Endothelial cell of umbilical vein (primary cell): ENCODE measurements at regions not wholly inside any gene's neighbourhood (a gene's known extent, or its start where the extent isn't known, plus 50 kb on each side); places are given as distances from the start of the nearest gene placed in this dataset.

ENCODE experiments used
- BruUV-seq: library from RNA; stranded (reverse); fragments of 400-500 nt; replicated peaks from 2 replicates; lab custom pipeline; 2021; lab: Mats Ljungman, UMichigan
- CTCF ChIA-PET: fragments of 300-600, 350-600 bp; sonication (Branson Sonifier 250); formaldehyde crosslinking; loops from one replicate; lab custom pipeline; 2021; ENCODE audit warnings: antibody characterized with exemption, inconsistent platforms; lab: Charles Lee
- POLR2A ChIA-PET: fragments of 300-600, 350-600 bp; sonication (Branson Sonifier 250); formaldehyde crosslinking; loops from one replicate; lab custom pipeline; 2021; ENCODE audit warnings: antibody characterized with exemption, inconsistent platforms; lab: Charles Lee
- DNase-seq: peaks from one replicate; pipeline ENCODE4 v3.0.0-alpha.2; 2011; ENCODE audit warnings: low read depth, low spot score
- FAIRE-seq: peaks from 2 replicates; lab custom pipeline; 2011; peaks lifted over from hg19 to GRCh38; lab: Jason Lieb, UNC
- H2AFZ ChIP-seq: 2 replicates; pipeline ENCODE4 v1.6.0; 2012; ENCODE audit warnings: low read depth, low read length, control low read depth, inconsistent platforms
- H3K27ac ChIP-seq: 2 replicates; pipeline ENCODE4 v1.5.1; 2011; ENCODE audit warnings: low read depth, mild to moderate bottlenecking, control low read depth, low read length, moderate library complexity; ENCODE audit not compliant: insufficient read depth
- H3K27me3 ChIP-seq, 2 experiments: 2 replicates each; pipeline versions ENCODE4 v1.6.0 to v1.6.1; 2011; ENCODE audit warnings: low read length in 2 of 2, mixed read lengths in 1 of 2; ENCODE audit not compliant: control insufficient read depth in 2 of 2, insufficient read depth in 2 of 2
- H3K36me3 ChIP-seq, 2 experiments: 2 replicates in 1 of 2; 3 replicates in 1 of 2; pipeline ENCODE4 v1.5.1; 2011; ENCODE audit warnings: low read length in 2 of 2, mild to moderate bottlenecking in 1 of 2, moderate library complexity in 1 of 2; ENCODE audit not compliant: control insufficient read depth in 2 of 2, insufficient read depth in 2 of 2; ENCODE audit errors: extremely low read depth in 1 of 2
- H3K4me1 ChIP-seq: 3 replicates; pipeline ENCODE4 v1.5.1; 2011; ENCODE audit warnings: mild to moderate bottlenecking, low read length; ENCODE audit not compliant: control insufficient read depth, insufficient read depth; ENCODE audit errors: extremely low read depth
- H3K4me2 ChIP-seq: 2 replicates; pipeline ENCODE4 v1.6.1; 2011; ENCODE audit warnings: low read length, control low read depth, mixed read lengths; ENCODE audit not compliant: insufficient read depth
- H3K4me3 ChIP-seq, 3 experiments: fragments of 200-600 bp in 1 of 3; sonication (generic), shearing (Covaris generic) in 1 of 3; replicated peaks in 1 of 3; 2 replicates each; pipeline ENCODE4 v1.5.1; 2011 to 2016; ENCODE audit warnings: control low read depth in 3 of 3, low read length in 3 of 3, mild to moderate bottlenecking in 2 of 3, inconsistent platforms in 1 of 3, low read depth in 1 of 3, moderate library complexity in 1 of 3; ENCODE audit not compliant: insufficient read depth in 1 of 3
- H3K79me2 ChIP-seq: 2 replicates; pipeline ENCODE4 v1.6.0; 2012; ENCODE audit warnings: low read length, inconsistent platforms; ENCODE audit not compliant: control insufficient read depth, insufficient read depth
- H3K9ac ChIP-seq: replicated peaks from 2 replicates; pipeline ENCODE3; 2011; ENCODE audit warnings: low read length, control low read depth; ENCODE audit not compliant: insufficient read depth; ENCODE audit errors: extremely low read depth
- H3K9me1 ChIP-seq: replicated peaks from 3 replicates; pipeline ENCODE4 v1.6.0; 2011; ENCODE audit warnings: mild to moderate bottlenecking, low read length; ENCODE audit not compliant: control insufficient read depth, insufficient read depth; ENCODE audit errors: extremely low read depth
- H3K9me3 ChIP-seq: replicated peaks from 2 replicates; pipeline ENCODE4 v1.5.1; 2012; ENCODE audit warnings: low read length, inconsistent platforms; ENCODE audit not compliant: control insufficient read depth, insufficient read depth
- H4K20me1 ChIP-seq: replicated peaks from 2 replicates; pipeline ENCODE3; 2011; ENCODE audit warnings: mild to moderate bottlenecking, low read length; ENCODE audit not compliant: control insufficient read depth, insufficient read depth; ENCODE audit errors: extremely low read depth
- CTCF ChIP-seq, 2 donors: IDR thresholded peaks; 1 replicate in 1 of 2; 2 replicates in 1 of 2; pipeline ENCODE4 v1.5.1; 2011; ENCODE audit warnings: low read length in 2 of 2, mild to moderate bottlenecking in 2 of 2, moderate library complexity in 2 of 2, control low read depth in 1 of 2, inconsistent platforms in 1 of 2, low read depth in 1 of 2; ENCODE audit not compliant: insufficient read depth in 1 of 2; ENCODE audit errors: extremely low read depth in 1 of 2
- EZH2 ChIP-seq: IDR thresholded peaks from 2 replicates; pipeline ENCODE4 v1.6.1; 2012; ENCODE audit warnings: borderline replicate concordance, low read depth, mild to moderate bottlenecking, moderate library complexity, low read length, inconsistent platforms; ENCODE audit not compliant: severe bottlenecking
- FOS ChIP-seq: IDR thresholded peaks from 2 replicates; pipeline ENCODE4 v1.6.1; 2011; ENCODE audit warnings: mild to moderate bottlenecking, low read length, moderate library complexity, borderline replicate concordance; ENCODE audit not compliant: insufficient read depth
- GATA2 ChIP-seq: IDR thresholded peaks from 2 replicates; pipeline ENCODE4 v1.7.0; 2011; ENCODE audit warnings: low read depth, mild to moderate bottlenecking, moderate library complexity, mixed read lengths, low read length; ENCODE audit not compliant: insufficient read length, insufficient read depth
- JUN ChIP-seq: IDR thresholded peaks from 2 replicates; pipeline ENCODE4 v1.6.1; 2011; ENCODE audit warnings: borderline replicate concordance, low read depth; ENCODE audit not compliant: insufficient read length, insufficient read depth
- MAX ChIP-seq: IDR thresholded peaks from 2 replicates; pipeline ENCODE4 v1.6.1; 2011; ENCODE audit not compliant: insufficient read depth, insufficient read length
- MYC ChIP-seq: IDR thresholded peaks from one replicate; pipeline ENCODE4 v1.6.1; 2011; ENCODE audit warnings: mild to moderate bottlenecking, low read depth, low read length
- POLR2A ChIP-seq: IDR thresholded peaks from 2 replicates; pipeline ENCODE4 v1.6.1; 2012; ENCODE audit warnings: low read depth, mild to moderate bottlenecking, control low read depth, low read length
- POLR2AphosphoS5 ChIP-seq: IDR thresholded peaks from 2 replicates; pipeline ENCODE4 v1.6.1; 2012; ENCODE audit warnings: low read depth, mild to moderate bottlenecking, control low read depth, low read length, moderate library complexity; ENCODE audit not compliant: insufficient read depth
- dilution Hi-C: fragments of 300-500 bp; cut with MboI; formaldehyde crosslinking; loops from one replicate; pipeline ENCODE4 v1.15.0; 2019; ENCODE audit warnings: low sequenced_read_pairs; ENCODE audit not compliant: extremely low pct_ligation_motif_present
- intact Hi-C: fragments of 100-400 bp; cut with micrococcal nuclease; formaldehyde crosslinking; loops from one replicate; pipeline ENCODE4 v1.10.0; 2022

GRCh38 chr2:21727101-21727500, 603.3 kb downstream of the TDRD15 start:
- Histone ChIP-seq H3K4me1 (no peaks in the 10 kb centered on the region), H3K4me3 (no peak overlapping the region), H3K27ac (no peak overlapping the region), H3K79me2 (no peaks in the 10 kb centered on the region), H2AFZ (no peak overlapping the region), H3K36me3 (no peaks in the 10 kb centered on the region), H3K9me3 (no peaks in the 10 kb centered on the region), H4K20me1 (no peaks in the 10 kb centered on the region), H3K9me1 (no peaks in the 10 kb centered on the region), H3K27me3 (no peaks in the 10 kb centered on the region), H3K9ac (no peak overlapping the region), H3K4me2 (no peak overlapping the region)
- CTCF ChIA-PET: no interaction called here
- TF ChIP-seq MAX: no peak
- no peak for TF ChIP-seq POLR2AphosphoS5
- DNase-seq: no peak
- FAIRE-seq: no peak
- intact Hi-C loops (no loop called here), dilution Hi-C loops (no loop called here)
- no TSS peak for BruUV-seq
- POLR2A ChIA-PET: no interaction called here

- FAIRE-seq: no peak
- POLR2A ChIA-PET: no interaction called here
Measured at GRCh38 chr2:21728133-21728532, 604.4 kb downstream of the TDRD15 start.

More at GRCh38 chr2:21728133-21728532, 604.4 kb downstream of the TDRD15 start:
- no peak overlapping the region for H2AFZ ChIP-seq
- H3K4me1 ChIP-seq: no peaks in the 10 kb centered on the region
- BruUV-seq: no TSS peak
- no peak overlapping the region for H3K9ac ChIP-seq
- TF ChIP-seq EZH2 (no peak), MYC (no peak), CTCF (IDR thresholded peaks at IDR 0.05; ENCODE audit: extremely low read depth in 1 of 2, insufficient read depth in 1 of 2, low read depth in 1 of 2, low read length in 2 of 2) (no peak), POLR2AphosphoS5 (no peak), FOS (no peak), JUN (no peak), GATA2 (no peak), MAX (no peak), POLR2A (no peak)
- H3K36me3 ChIP-seq: no peaks in the 10 kb centered on the region
- intact Hi-C loops (no loop called here), dilution Hi-C loops (no loop called here)
- no peak overlapping the region for H3K27ac ChIP-seq
- no peak for DNase-seq
- no peaks in the 10 kb centered on the region for H3K9me3 ChIP-seq
- no peaks in the 10 kb centered on the region for H4K20me1 ChIP-seq
- no peaks in the 10 kb centered on the region for H3K79me2 ChIP-seq
- no peak overlapping the region for H3K4me2 ChIP-seq
- H3K9me1 ChIP-seq: no peaks in the 10 kb centered on the region
- CTCF ChIA-PET: no interaction called here
- H3K4me3 ChIP-seq: no peak overlapping the region
- no peaks in the 10 kb centered on the region for H3K27me3 ChIP-seq
